IMR-90 (cell line): ENCODE measurements at regions not wholly inside any gene's neighbourhood (a gene's known extent, or its start where the extent isn't known, plus 50 kb on each side); places are given as distances from the start of the nearest gene placed in this dataset.

Experiments
- ATAC-seq: fragments of 200-7000 bp; cut with Tn5 transposase; 2 replicates; pipeline ENCODE4 v1.9.1; 2020; ENCODE audit warnings: low read depth, mild to moderate bottlenecking, moderate library complexity
- BruUV-seq: library from RNA; stranded (reverse); fragments of 400-500 nt; replicated peaks from 2 replicates; lab custom pipeline; 2021; lab: Mats Ljungman, UMichigan
- CTCF ChIA-PET: fragments of 300-600 bp; formaldehyde crosslinking; extraction: SDS; loops from one replicate; lab custom pipeline; 2021; ENCODE audit warnings: antibody characterized with exemption; lab: Yijun Ruan, JAX
- POLR2A ChIA-PET: fragments of 300-600 bp; sonication (Branson Sonifier 250); formaldehyde crosslinking; loops from one replicate; lab custom pipeline; 2022; ENCODE audit warnings: antibody characterized with exemption; ENCODE audit not compliant: unreplicated experiment; lab: Charles Lee
- DNase-seq: peaks from one replicate; pipeline ENCODE4 v3.0.0; 2013
- H2AFZ ChIP-seq: replicated peaks from 2 replicates; pipeline ENCODE3; 2013; ENCODE audit warnings: low read length, mild to moderate bottlenecking; ENCODE audit not compliant: poor library complexity
- H2AK5ac ChIP-seq: 2 replicates; pipeline ENCODE4 v1.6.1; 2013; ENCODE audit warnings: low read depth, low read length, inconsistent platforms
- H2AK9ac ChIP-seq: replicated peaks from 2 replicates; pipeline ENCODE3; 2013; ENCODE audit warnings: mild to moderate bottlenecking, low read depth, low read length, moderate library complexity; ENCODE audit not compliant: poor library complexity
- H2BK120ac ChIP-seq: 2 replicates; pipeline ENCODE4 v1.6.1; 2013; ENCODE audit warnings: low read depth, low read length, inconsistent platforms
- H2BK15ac ChIP-seq: 3 replicates; pipeline ENCODE4 v1.6.1; 2013; ENCODE audit warnings: low read depth, low read length, inconsistent platforms
- H2BK20ac ChIP-seq: 2 replicates; pipeline ENCODE4 v1.6.1; 2013; ENCODE audit warnings: low read depth, mild to moderate bottlenecking, inconsistent platforms, low read length, moderate library complexity
- H2BK5ac ChIP-seq: 2 replicates; pipeline ENCODE4 v1.6.1; 2013; ENCODE audit warnings: mild to moderate bottlenecking, low read depth, low read length, inconsistent platforms; ENCODE audit not compliant: poor library complexity, severe bottlenecking
- H3K14ac ChIP-seq: replicated peaks from 2 replicates; pipeline ENCODE4 v1.6.1; 2013; ENCODE audit warnings: low read depth, low read length, inconsistent platforms
- H3K18ac ChIP-seq: 2 replicates; pipeline ENCODE4 v1.6.1; 2013; ENCODE audit warnings: low read depth, low read length, control low read depth
- H3K23ac ChIP-seq: 2 replicates; pipeline ENCODE4 v1.6.1; 2013; ENCODE audit warnings: low read depth, low read length, inconsistent platforms
- H3K27ac ChIP-seq: 2 replicates; pipeline ENCODE4 v1.5.1; 2013; ENCODE audit warnings: mild to moderate bottlenecking, control low read depth, low read length; ENCODE audit not compliant: insufficient read depth
- H3K27me3 ChIP-seq: 2 replicates; pipeline ENCODE4 v1.6.1; 2013; ENCODE audit warnings: low read length; ENCODE audit not compliant: control insufficient read depth, insufficient read depth
- H3K36me3 ChIP-seq: 2 replicates; pipeline ENCODE4 v1.6.1; 2013; ENCODE audit warnings: low read length, mixed read lengths; ENCODE audit not compliant: control insufficient read depth, insufficient read depth
- H3K4ac ChIP-seq: 2 replicates; pipeline ENCODE4 v1.6.1; 2013; ENCODE audit warnings: low read depth, low read length, inconsistent platforms
- H3K4me1 ChIP-seq: 2 replicates; pipeline ENCODE4 v1.6.1; 2013; ENCODE audit warnings: low read length, mixed read lengths; ENCODE audit not compliant: control insufficient read depth, insufficient read depth
- H3K4me2 ChIP-seq: 2 replicates; pipeline ENCODE4 v1.6.1; 2013; ENCODE audit warnings: low read depth, mild to moderate bottlenecking, control low read depth, low read length, moderate library complexity
- H3K4me3 ChIP-seq: 2 replicates; pipeline ENCODE4 v1.5.1; 2013; ENCODE audit warnings: low read depth, mild to moderate bottlenecking, control low read depth, low read length, moderate library complexity; ENCODE audit not compliant: insufficient read depth
- H3K56ac ChIP-seq: 2 replicates; pipeline ENCODE4 v1.6.1; 2013; ENCODE audit warnings: low read length, inconsistent platforms; ENCODE audit not compliant: insufficient read depth; ENCODE audit errors: extremely low read depth
- H3K79me1 ChIP-seq, 2 experiments: 2 replicates each; pipeline ENCODE4 v1.6.1; 2013; ENCODE audit warnings: low read length in 2 of 2, inconsistent platforms in 1 of 2, low read depth in 1 of 2
- H3K9ac ChIP-seq: 2 replicates; pipeline ENCODE4 v1.6.1; 2013; ENCODE audit warnings: low read depth, low read length, control low read depth
- H3K9me1 ChIP-seq: 2 replicates; pipeline ENCODE4 v1.6.1; 2013; ENCODE audit warnings: low read length, inconsistent platforms; ENCODE audit not compliant: insufficient read depth
- H3K9me3 ChIP-seq: 2 replicates; pipeline ENCODE4 v1.6.1; 2013; ENCODE audit warnings: low read length; ENCODE audit not compliant: control insufficient read depth, insufficient read depth
- H4K20me1 ChIP-seq: 2 replicates; pipeline ENCODE4 v1.6.1; 2013; ENCODE audit warnings: low read length, inconsistent platforms; ENCODE audit not compliant: insufficient read depth
- H4K5ac ChIP-seq: 2 replicates; pipeline ENCODE4 v1.6.1; 2013; ENCODE audit warnings: mild to moderate bottlenecking, low read depth, low read length, control low read depth
- H4K8ac ChIP-seq, 2 experiments: 2 replicates each; pipeline ENCODE4 v1.6.1; 2013; ENCODE audit warnings: low read depth in 2 of 2, low read length in 2 of 2, control low read depth in 1 of 2, inconsistent platforms in 1 of 2
- H4K91ac ChIP-seq: 2 replicates; pipeline ENCODE4 v1.6.1; 2013; ENCODE audit warnings: low read depth, low read length, inconsistent platforms; ENCODE audit not compliant: insufficient read depth
- CEBPB ChIP-seq: IDR thresholded peaks from 2 replicates; pipeline ENCODE4 v1.6.1; 2012; ENCODE audit warnings: low read depth, low read length, improper control_type of control experiment
- FOS ChIP-seq: fragments of 150-350 bp; IDR thresholded peaks from 2 replicates; pipeline ENCODE4 v1.6.1; 2016; ENCODE audit warnings: low read depth, low read length
- MXI1 ChIP-seq: IDR thresholded peaks from 2 replicates; pipeline ENCODE4 v1.6.1; 2012; ENCODE audit warnings: low read depth, mild to moderate bottlenecking, low read length, moderate library complexity, borderline replicate concordance
- POLR2A ChIP-seq: IDR thresholded peaks from 2 replicates; pipeline ENCODE4 v1.6.1; 2012; ENCODE audit warnings: mild to moderate bottlenecking, low read depth, low read length
- USF2 ChIP-seq: fragments of 150-350 bp; IDR thresholded peaks from 2 replicates; pipeline ENCODE4 v1.6.1; 2017; ENCODE audit warnings: mild to moderate bottlenecking, antibody characterized with exemption, low read length, low read depth
- WGBS, 2 experiments: methylation state at CpG; one replicate each; pipeline versions ENCODE4 v1.1.5 to v1.1.7; 2013; ENCODE audit warnings: missing lambda C conversion rate in 2 of 2; ENCODE audit not compliant: insufficient read length in 1 of 2; ENCODE audit errors: extremely low coverage in 2 of 2; 5-methylcytosine and 5-hydroxymethylcytosine counted together
- dilution Hi-C: fragments of 300-500 bp; cut with HindIII; formaldehyde crosslinking; loops from one replicate; pipeline ENCODE4 v1.14.3; 2018; ENCODE audit warnings: low sequenced_read_pairs; ENCODE audit not compliant: unreplicated experiment
- in situ Hi-C: fragments of 300-500 bp; cut with MboI; formaldehyde crosslinking; loops from 3 replicates; pipeline ENCODE4 v1.14.3; 2019; ENCODE audit warnings: low sequenced_read_pairs, inconsistent platforms, mixed read lengths
- intact Hi-C: fragments of 100-400 bp; cut with micrococcal nuclease; formaldehyde crosslinking; loops from 2 replicates; pipeline ENCODE4 v1.10.0; 2022
- TF ChIP-seq, protein P1 (sequence below): fragments of 150-350 bp; IDR thresholded peaks from 2 replicates; pipeline ENCODE4 v1.6.1; 2016; ENCODE audit warnings: low read depth, mild to moderate bottlenecking, low read length, moderate library complexity, borderline replicate concordance

- Histone ChIP-seq H4K91ac (no peak overlapping the region), H4K8ac (no peak overlapping the region), H2BK20ac (no peak overlapping the region), H3K36me3 (no peaks in the 10 kb centered on the region), H4K5ac (no peak overlapping the region), H3K9ac (no peak overlapping the region), H3K9me1 (no peaks in the 10 kb centered on the region), H3K27ac (no peak overlapping the region), H2AFZ (no peak overlapping the region), H3K4me3 (no peak overlapping the region), H3K79me1 (no peaks in the 10 kb centered on the region), H4K20me1 (no peaks in the 10 kb centered on the region), H3K27me3 (no peaks in the 10 kb centered on the region), H3K9me3 (peaks cover 44% of the 10 kb centered on the region), H3K18ac (no peak overlapping the region), H2BK120ac (no peak overlapping the region), H3K56ac (no peak overlapping the region), H3K14ac (no peak overlapping the region), H2BK5ac (no peak overlapping the region), H3K23ac (no peak overlapping the region), H2AK9ac (no peak overlapping the region), H2BK15ac (no peak overlapping the region), H2AK5ac (no peak overlapping the region), H3K4me1 (no peaks in the 10 kb centered on the region), H3K4ac (no peak overlapping the region), H3K4me2 (no peak overlapping the region)
- in situ Hi-C loops, result no loop called here
- ATAC-seq, result no peak
- ChIA-PET POLR2A (no interaction called here), CTCF (no interaction called here)
- TF ChIP-seq CEBPB (no peak), FOS (no peak), MXI1 (no peak), USF2 (no peak), POLR2A (no peak)
- TF ChIP-seq, protein P1, sequence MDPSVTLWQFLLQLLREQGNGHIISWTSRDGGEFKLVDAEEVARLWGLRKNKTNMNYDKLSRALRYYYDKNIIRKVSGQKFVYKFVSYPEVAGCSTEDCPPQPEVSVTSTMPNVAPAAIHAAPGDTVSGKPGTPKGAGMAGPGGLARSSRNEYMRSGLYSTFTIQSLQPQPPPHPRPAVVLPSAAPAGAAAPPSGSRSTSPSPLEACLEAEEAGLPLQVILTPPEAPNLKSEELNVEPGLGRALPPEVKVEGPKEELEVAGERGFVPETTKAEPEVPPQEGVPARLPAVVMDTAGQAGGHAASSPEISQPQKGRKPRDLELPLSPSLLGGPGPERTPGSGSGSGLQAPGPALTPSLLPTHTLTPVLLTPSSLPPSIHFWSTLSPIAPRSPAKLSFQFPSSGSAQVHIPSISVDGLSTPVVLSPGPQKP, result no peak
- intact Hi-C loops, result no loop called here
- dilution Hi-C loops, result no loop called here
- 89% methylated on average over 6 of the region's 11 CpGs; no CpG with 5 or more reads in 1 of the 2 experiments for WGBS, 2 experiments
- no peak for DNase-seq
- no TSS peak for BruUV-seq
Observed at GRCh38 chr10:131554821-131555220, 243.3 kb upstream of the TCERG1L start.
